ENCODE measurements at regions not wholly inside any gene's neighbourhood (a gene's known extent, or its start where the extent isn't known, plus 50 kb on each side); places are given as distances from the start of the nearest gene placed in this dataset.
A peak's percentile ranks its signal among the peaks of the same experiment; 100 is the strongest.

DNA sequence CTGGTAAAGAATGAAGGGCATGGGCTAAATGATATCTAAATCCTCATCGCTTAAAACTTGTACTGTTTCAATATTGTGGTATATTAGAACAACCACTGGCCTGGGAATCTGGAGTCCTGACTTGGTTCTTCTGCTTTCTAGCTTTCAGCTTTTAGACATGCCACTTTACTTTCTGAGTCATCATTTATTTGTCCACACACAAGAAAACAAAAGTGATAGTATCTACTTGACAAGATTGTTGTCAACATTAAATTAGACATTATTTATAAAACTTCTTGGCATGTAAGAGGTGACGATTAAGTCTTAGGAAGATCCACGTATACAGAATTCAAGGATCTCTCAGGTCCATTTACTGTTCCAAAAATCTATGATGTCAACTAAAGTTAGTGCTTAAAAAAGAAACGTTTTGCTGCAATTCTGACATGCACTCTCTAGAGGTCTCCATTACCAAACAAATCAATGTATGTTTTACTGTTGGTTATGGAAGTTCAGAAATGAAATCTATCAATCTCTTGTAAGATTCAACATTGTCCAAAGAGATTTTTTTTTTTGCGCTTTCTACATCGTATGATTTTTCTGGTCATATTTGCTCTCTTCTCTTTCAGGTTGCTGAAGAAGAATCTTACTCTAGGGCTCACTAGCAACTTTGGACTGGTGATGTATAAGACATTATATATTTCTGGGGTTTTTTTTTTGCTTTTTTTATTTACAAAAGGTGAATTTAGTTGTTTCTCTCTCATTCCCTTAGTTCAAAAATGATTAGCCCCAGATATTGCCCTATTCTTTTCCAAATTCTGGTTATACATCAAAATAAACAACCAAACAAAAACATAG lies 53.6 kb upstream of the DYNC1I1 start:
- TF ChIP-seq, protein P1, sequence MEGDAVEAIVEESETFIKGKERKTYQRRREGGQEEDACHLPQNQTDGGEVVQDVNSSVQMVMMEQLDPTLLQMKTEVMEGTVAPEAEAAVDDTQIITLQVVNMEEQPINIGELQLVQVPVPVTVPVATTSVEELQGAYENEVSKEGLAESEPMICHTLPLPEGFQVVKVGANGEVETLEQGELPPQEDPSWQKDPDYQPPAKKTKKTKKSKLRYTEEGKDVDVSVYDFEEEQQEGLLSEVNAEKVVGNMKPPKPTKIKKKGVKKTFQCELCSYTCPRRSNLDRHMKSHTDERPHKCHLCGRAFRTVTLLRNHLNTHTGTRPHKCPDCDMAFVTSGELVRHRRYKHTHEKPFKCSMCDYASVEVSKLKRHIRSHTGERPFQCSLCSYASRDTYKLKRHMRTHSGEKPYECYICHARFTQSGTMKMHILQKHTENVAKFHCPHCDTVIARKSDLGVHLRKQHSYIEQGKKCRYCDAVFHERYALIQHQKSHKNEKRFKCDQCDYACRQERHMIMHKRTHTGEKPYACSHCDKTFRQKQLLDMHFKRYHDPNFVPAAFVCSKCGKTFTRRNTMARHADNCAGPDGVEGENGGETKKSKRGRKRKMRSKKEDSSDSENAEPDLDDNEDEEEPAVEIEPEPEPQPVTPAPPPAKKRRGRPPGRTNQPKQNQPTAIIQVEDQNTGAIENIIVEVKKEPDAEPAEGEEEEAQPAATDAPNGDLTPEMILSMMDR (conservative IDR thresholded peaks at IDR 0.05), result peak; percentile 79
- TF ChIP-seq ZFX (IDR thresholded peaks at IDR 0.05), result no peak

Data from C4-2B (cell line).